ENCODE measurements at regions not wholly inside any gene's neighbourhood (a gene's known extent, or its start where the extent isn't known, plus 50 kb on each side); places are given as distances from the start of the nearest gene placed in this dataset.
A peak's percentile ranks its signal among the peaks of the same experiment; 100 is the strongest.
"Not testable (repeated sequence)": the region's sequence is repeated elsewhere in the genome, so short reads cannot be mapped to it uniquely, and the experiment has no call there.

DNA sequence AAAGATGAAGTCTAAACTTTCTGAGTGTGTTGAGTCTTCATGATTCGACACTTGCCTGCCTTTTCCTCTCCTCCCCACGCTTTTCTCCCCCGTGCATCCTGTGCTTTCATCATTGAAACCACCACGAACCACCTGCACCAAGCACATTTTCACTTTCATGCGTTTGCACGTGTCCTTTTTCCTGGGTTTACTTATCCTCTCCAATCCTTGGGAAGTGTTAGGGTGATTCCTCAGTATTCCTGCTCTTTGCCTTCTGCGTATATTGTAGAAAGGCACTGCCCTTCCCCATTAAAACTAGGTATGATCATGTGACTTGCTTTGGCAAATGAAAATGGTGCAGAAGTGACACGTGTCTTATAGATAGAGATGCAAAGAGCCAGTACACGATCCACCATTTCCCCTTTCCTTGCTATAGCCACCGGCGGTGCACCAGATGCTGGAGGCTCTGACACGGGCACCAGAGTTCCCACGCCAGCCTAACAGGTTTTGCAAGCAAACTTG lies 106.6 kb downstream of the BRMS1L start:
- peak; percentile 98 for DNase-seq

DNA sequence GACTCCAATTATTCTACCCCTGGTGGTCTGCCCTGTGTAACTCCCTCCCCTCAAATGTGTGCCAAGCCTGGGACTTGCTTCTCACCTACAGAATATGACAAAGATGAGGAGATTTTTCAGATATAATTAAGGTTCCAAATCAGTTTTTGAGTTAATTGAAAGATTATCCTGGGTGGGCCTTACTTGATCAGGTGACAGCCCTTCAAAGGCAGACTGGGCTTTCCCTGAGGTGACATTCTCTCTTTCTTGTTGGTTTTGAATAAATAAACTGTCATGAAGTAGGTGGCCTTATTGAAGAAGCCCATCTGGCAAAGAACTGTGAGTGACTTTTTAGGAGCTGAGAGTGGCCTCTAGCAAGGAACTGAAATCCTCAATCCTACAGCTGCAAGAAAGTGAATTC lies 106.0 kb downstream of the BRMS1L start:
- peak; percentile 54 for DNase-seq

DNA sequence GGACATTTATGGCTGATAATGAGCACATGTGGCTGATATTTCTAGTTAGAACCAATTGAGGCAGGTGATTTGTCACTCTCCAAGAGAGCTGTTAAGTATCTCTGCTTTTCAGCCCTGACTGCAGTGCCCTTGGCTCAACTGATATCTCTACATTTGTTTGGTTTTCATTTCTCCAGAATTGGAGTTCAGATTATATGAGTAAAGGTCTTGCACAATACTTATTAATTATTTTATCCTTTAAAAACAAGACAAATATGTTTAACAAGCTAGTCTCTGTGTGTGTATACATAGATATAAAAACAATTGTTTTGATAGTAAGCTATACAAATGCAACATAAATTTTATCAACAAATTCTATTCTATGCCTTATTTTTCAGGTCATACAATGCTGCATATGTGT lies 105.2 kb downstream of the BRMS1L start:
- no peak for DNase-seq

DNA sequence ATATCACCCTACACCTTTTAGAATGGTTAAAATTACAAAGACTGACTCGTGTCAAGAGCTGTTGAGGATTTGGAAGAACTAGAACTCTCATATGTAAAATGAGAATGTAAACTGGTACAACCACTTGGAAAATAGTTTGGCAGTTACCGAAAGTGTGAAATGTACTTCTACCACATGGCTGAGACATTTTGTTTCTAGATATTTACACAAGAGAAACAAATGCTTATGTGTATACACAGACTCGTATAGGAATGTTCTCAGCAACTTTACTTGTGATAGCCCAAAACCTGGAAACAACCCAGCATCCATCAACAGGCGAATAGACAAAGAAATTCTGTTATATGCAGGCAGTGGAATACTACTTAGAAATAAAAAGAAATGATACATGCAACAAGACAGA lies 103.0 kb downstream of the BRMS1L start:
- no peak for DNase-seq

DNA sequence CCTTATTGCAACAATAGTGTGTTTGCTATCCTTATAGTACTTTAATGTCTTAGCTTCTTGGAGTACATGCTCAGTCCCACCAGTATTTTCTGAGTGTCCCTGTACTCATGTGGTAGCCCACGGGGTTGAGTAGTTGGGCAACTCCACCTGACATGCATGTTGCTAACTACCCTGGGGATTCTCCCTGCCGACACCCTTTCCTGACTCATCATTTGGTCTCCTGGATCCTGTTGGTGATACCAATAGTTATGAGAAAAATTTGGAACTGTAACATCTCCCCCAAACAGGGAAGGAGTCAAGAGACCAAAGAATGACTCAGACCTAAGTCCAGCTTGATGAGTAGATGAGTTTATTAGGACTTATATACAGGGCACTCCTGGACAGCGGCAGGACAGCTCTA lies 101.6 kb downstream of the BRMS1L start:
- peak; percentile 46 for DNase-seq

DNA sequence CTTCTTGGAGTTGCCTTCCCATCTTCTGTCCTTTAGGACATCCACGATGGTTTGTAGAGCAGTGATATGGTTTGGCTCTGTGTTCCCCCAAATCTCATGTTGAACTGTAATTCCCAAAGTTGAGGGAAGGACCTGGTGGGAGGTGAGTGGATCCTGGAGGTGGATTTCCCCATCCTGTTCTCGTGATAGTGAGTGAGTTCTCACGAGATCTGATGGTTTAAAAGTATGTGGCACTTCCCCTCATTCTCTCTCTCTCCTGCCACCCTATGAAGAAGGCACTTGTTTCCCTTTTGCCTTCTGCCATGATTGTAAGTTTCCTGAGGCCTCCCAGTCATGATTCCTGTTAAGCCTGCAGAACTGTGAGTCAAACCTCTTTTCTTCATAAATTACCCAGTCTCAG lies 99.2 kb downstream of the BRMS1L start:
- no peak for DNase-seq

GRCh38 chr14:35922590-35922989 lies 96.5 kb downstream of the BRMS1L start:
- DNase-seq: not testable (repeated sequence)

- no peak for DNase-seq
Observed at GRCh38 chr14:35921745-35922144, 95.6 kb downstream of the BRMS1L start.

All from NCI-H69 (cell line).